Thyroid gland (tissue), 4 donors: ENCODE measurements at regions not wholly inside any gene's neighbourhood (a gene's known extent, or its start where the extent isn't known, plus 50 kb on each side); places are given as distances from the start of the nearest gene placed in this dataset.
"Not testable (repeated sequence)": the region's sequence is repeated elsewhere in the genome, so short reads cannot be mapped to it uniquely, and the experiment has no call there.

ENCODE experiments used
- DNase-seq, 2 donors: peaks; one replicate each; pipeline ENCODE4 v3.0.0-alpha.2; 2019
- H3K27ac ChIP-seq, 3 donors: fragments of 200-600 bp; sonication (generic); 1 replicate in 2 of 3; 2 replicates in 1 of 3; pipeline ENCODE4 v1.5.1; 2016 to 2019; ENCODE audit warnings: mild to moderate bottlenecking in 1 of 3, moderate library complexity in 1 of 3
- H3K27me3 ChIP-seq: fragments of 200-600 bp; sonication (generic); one replicate; pipeline ENCODE4 v1.5.1; 2019
- H3K36me3 ChIP-seq, 2 donors: fragments of 200-600 bp; sonication (generic); one replicate each; pipeline ENCODE4 v1.5.1; 2016 to 2019
- H3K4me1 ChIP-seq, 2 donors: fragments of 200-600 bp; sonication (generic); one replicate each; pipeline ENCODE4 v1.5.1; 2017 to 2019
- H3K4me3 ChIP-seq, 3 donors: fragments of 200-600 bp; sonication (generic); replicated peaks in 1 of 3; 1 replicate in 2 of 3; 2 replicates in 1 of 3; pipeline ENCODE4 v1.5.1; 2016; ENCODE audit warnings: mild to moderate bottlenecking in 1 of 3
- H3K9me3 ChIP-seq: fragments of 200-600 bp; sonication (generic); one replicate; pipeline ENCODE4 v1.5.1; 2017
- CTCF ChIP-seq, 6 experiments: fragments of 200-600 bp in 3 of 6; fragments of 450-650 bp in 3 of 6; sonication (generic) in 3 of 6; IDR thresholded peaks; one replicate each; pipeline ENCODE4 v1.5.1; 2016 to 2019; ENCODE audit warnings: antibody characterized with exemption in 6 of 6, mild to moderate bottlenecking in 2 of 6, inconsistent platforms in 1 of 6, moderate library complexity in 1 of 6
- POLR2A ChIP-seq, 2 donors: fragments of 450-650 bp; IDR thresholded peaks; one replicate each; pipeline ENCODE4 v1.6.1; 2017; ENCODE audit warnings: antibody characterized with exemption in 2 of 2, mild to moderate bottlenecking in 2 of 2, moderate library complexity in 1 of 2
- WGBS, 2 donors: methylation state at CpG; one replicate each; pipeline ENCODE4 v1.1.5; 2017; 5-methylcytosine and 5-hydroxymethylcytosine counted together
- intact Hi-C: fragments of 100-400 bp; cut with DNase I; formaldehyde crosslinking; loops from one replicate; pipeline ENCODE4 v1.15.1; 2023

- Histone ChIP-seq H3K4me3 (no peak overlapping the region), H3K36me3 (no peaks in the 10 kb centered on the region), H3K27me3 (no peaks in the 10 kb centered on the region), H3K27ac (no peak overlapping the region), H3K4me1 (no peaks in the 10 kb centered on the region), H3K9me3 (no peaks in the 10 kb centered on the region)
- no peak for DNase-seq
- no peak for TF ChIP-seq CTCF (IDR thresholded peaks at IDR 0.05)
- 91 to 94% methylated on average over 6 of the region's 6 CpGs for WGBS, 2 donors
- intact Hi-C loops: no loop called here
Measured at GRCh38 chr2:223285370-223286265, 233.6 kb downstream of the KCNE4 start.

GRCh38 chr2:223294756-223295155 lies 242.8 kb downstream of the KCNE4 start:
- Histone ChIP-seq H3K27me3 (no peaks in the 10 kb centered on the region), H3K4me1 (no peaks in the 10 kb centered on the region), H3K4me3 (no peak overlapping the region), H3K27ac (no peak overlapping the region), H3K36me3 (no peaks in the 10 kb centered on the region), H3K9me3 (no peaks in the 10 kb centered on the region)
- intact Hi-C loops: no loop called here
- TF ChIP-seq CTCF (IDR thresholded peaks at IDR 0.05): no peak
- no peak for TF ChIP-seq POLR2A (IDR thresholded peaks at IDR 0.05)
- no peak for DNase-seq

GRCh38 chr2:223297788-223298187 lies 245.8 kb downstream of the KCNE4 start:
- Histone ChIP-seq H3K27ac (no peak overlapping the region), H3K9me3 (no peaks in the 10 kb centered on the region), H3K27me3 (no peaks in the 10 kb centered on the region), H3K4me1 (no peaks in the 10 kb centered on the region), H3K4me3 (no peak overlapping the region), H3K36me3 (no peaks in the 10 kb centered on the region)
- TF ChIP-seq CTCF (IDR thresholded peaks at IDR 0.05): no peak
- TF ChIP-seq POLR2A (IDR thresholded peaks at IDR 0.05): no peak
- DNase-seq: no peak
- intact Hi-C loops: no loop called here

- H3K9me3 ChIP-seq: not testable (repeated sequence)
Measured at GRCh38 chr2:223298329-223298728, 246.3 kb downstream of the KCNE4 start.

GRCh38 chr2:223300326-223300725 lies 248.3 kb downstream of the KCNE4 start:
- Histone ChIP-seq H3K27ac (no peak overlapping the region), H3K9me3 (no peaks in the 10 kb centered on the region), H3K27me3 (no peaks in the 10 kb centered on the region), H3K36me3 (no peaks in the 10 kb centered on the region), H3K4me3 (no peak overlapping the region), H3K4me1 (no peaks in the 10 kb centered on the region)
- 94 to 96% methylated on average over 4 of the region's 4 CpGs for WGBS, 2 donors
- DNase-seq: no peak
- TF ChIP-seq POLR2A (IDR thresholded peaks at IDR 0.05) (no peak), CTCF (IDR thresholded peaks at IDR 0.05) (no peak)
- intact Hi-C loops: no loop called here

More at GRCh38 chr2:223298329-223298728, 246.3 kb downstream of the KCNE4 start:
- H3K4me3 ChIP-seq, H3K36me3 ChIP-seq, intact Hi-C loops, H3K27me3 ChIP-seq, H3K4me1 ChIP-seq, DNase-seq, H3K27ac ChIP-seq: not testable (repeated sequence)
- 88 to 94% methylated on average over 4 of the region's 4 CpGs for WGBS, 2 donors
